ENCODE measurements at regions not wholly inside any gene's neighbourhood (a gene's known extent, or its start where the extent isn't known, plus 50 kb on each side); places are given as distances from the start of the nearest gene placed in this dataset.

GRCh38 chr1:115458426-115459114 lies 120.5 kb upstream of the NGF start:
- no peak overlapping the region for H3K4me3 ChIP-seq
- H3K27me3 ChIP-seq = no peaks in the 10 kb centered on the region
- Mint-ChIP-seq H3K4me3 (no peak overlapping the region), H3K36me3 (no peaks in the 10 kb centered on the region), H3K9me3 (no peaks in the 10 kb centered on the region), H3K4me1 (peaks cover 11% of the 10 kb centered on the region), H3K27ac (no peak overlapping the region), H3K27me3 (ENCODE audit: insufficient read depth, low read depth) (no peaks in the 10 kb centered on the region)
- H3K4me1 ChIP-seq = no peaks in the 10 kb centered on the region
- no peaks in the 10 kb centered on the region for H3F3A ChIP-seq (ENCODE audit: low read depth)
- no peaks in the 10 kb centered on the region for H3K79me2 ChIP-seq (ENCODE audit: low read depth)
- H3K27ac ChIP-seq = no peak overlapping the region
- no peak for TF ChIP-seq EZH2phosphoT487 (IDR thresholded peaks at IDR 0.05)
- no peak for TF ChIP-seq EZH2 (IDR thresholded peaks at IDR 0.05)
- TF ChIP-seq, protein P1, sequence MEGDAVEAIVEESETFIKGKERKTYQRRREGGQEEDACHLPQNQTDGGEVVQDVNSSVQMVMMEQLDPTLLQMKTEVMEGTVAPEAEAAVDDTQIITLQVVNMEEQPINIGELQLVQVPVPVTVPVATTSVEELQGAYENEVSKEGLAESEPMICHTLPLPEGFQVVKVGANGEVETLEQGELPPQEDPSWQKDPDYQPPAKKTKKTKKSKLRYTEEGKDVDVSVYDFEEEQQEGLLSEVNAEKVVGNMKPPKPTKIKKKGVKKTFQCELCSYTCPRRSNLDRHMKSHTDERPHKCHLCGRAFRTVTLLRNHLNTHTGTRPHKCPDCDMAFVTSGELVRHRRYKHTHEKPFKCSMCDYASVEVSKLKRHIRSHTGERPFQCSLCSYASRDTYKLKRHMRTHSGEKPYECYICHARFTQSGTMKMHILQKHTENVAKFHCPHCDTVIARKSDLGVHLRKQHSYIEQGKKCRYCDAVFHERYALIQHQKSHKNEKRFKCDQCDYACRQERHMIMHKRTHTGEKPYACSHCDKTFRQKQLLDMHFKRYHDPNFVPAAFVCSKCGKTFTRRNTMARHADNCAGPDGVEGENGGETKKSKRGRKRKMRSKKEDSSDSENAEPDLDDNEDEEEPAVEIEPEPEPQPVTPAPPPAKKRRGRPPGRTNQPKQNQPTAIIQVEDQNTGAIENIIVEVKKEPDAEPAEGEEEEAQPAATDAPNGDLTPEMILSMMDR (IDR thresholded peaks at IDR 0.05) = no peak
- H3K9ac ChIP-seq = no peak overlapping the region
- no peaks in the 10 kb centered on the region for H3K9me3 ChIP-seq (ENCODE audit: low read depth)
- no peaks in the 10 kb centered on the region for H3K36me3 ChIP-seq
- no peaks in the 10 kb centered on the region for H4K20me1 ChIP-seq (ENCODE audit: low read depth)
- no peak for DNase-seq (ENCODE audit: low spot score)
- H3K4me2 ChIP-seq = no peak overlapping the region
- H2AFZ ChIP-seq (replicated peaks) = no peak overlapping the region

- Histone ChIP-seq H3K4me3 (no peak overlapping the region), H4K20me1 (ENCODE audit: low read depth) (no peaks in the 10 kb centered on the region), H3K27ac (no peak overlapping the region), H3K79me2 (ENCODE audit: low read depth) (no peaks in the 10 kb centered on the region), H3K9ac (no peak overlapping the region), H3K36me3 (no peaks in the 10 kb centered on the region), H3F3A (ENCODE audit: low read depth) (no peaks in the 10 kb centered on the region), H3K4me1 (no peaks in the 10 kb centered on the region), H3K4me2 (no peak overlapping the region), H3K9me3 (ENCODE audit: low read depth) (no peaks in the 10 kb centered on the region), H2AFZ (replicated peaks) (no peak overlapping the region), H3K27me3 (no peaks in the 10 kb centered on the region)
- no peak for DNase-seq (ENCODE audit: low spot score)
- no peak overlapping the region for H3K4me3 Mint-ChIP-seq
- peaks cover 11% of the 10 kb centered on the region for H3K4me1 Mint-ChIP-seq
- H3K27me3 Mint-ChIP-seq (ENCODE audit: insufficient read depth, low read depth) = no peaks in the 10 kb centered on the region
- no peak for TF ChIP-seq EZH2 (IDR thresholded peaks at IDR 0.05)
- no peak for TF ChIP-seq EZH2phosphoT487 (IDR thresholded peaks at IDR 0.05)
- TF ChIP-seq, protein P1 (IDR thresholded peaks at IDR 0.05) = no peak
- H3K27ac Mint-ChIP-seq = no peak overlapping the region
- no peaks in the 10 kb centered on the region for H3K9me3 Mint-ChIP-seq
- H3K36me3 Mint-ChIP-seq = no peaks in the 10 kb centered on the region
Observed at GRCh38 chr1:115457289-115457688, 119.2 kb upstream of the NGF start.

GRCh38 chr1:115456441-115456961 lies 118.5 kb upstream of the NGF start:
- H3K4me3 ChIP-seq = no peak overlapping the region
- Mint-ChIP-seq H3K27me3 (ENCODE audit: insufficient read depth, low read depth) (no peaks in the 10 kb centered on the region), H3K36me3 (no peaks in the 10 kb centered on the region), H3K4me3 (no peak overlapping the region), H3K27ac (no peak overlapping the region), H3K4me1 (peaks cover 11% of the 10 kb centered on the region), H3K9me3 (no peaks in the 10 kb centered on the region)
- H2AFZ ChIP-seq (replicated peaks) = no peak overlapping the region
- no peak overlapping the region for H3K9ac ChIP-seq
- DNase-seq (ENCODE audit: low spot score) = no peak
- no peaks in the 10 kb centered on the region for H3K9me3 ChIP-seq (ENCODE audit: low read depth)
- no peaks in the 10 kb centered on the region for H4K20me1 ChIP-seq (ENCODE audit: low read depth)
- H3K4me2 ChIP-seq = no peak overlapping the region
- no peaks in the 10 kb centered on the region for H3K36me3 ChIP-seq
- no peak overlapping the region for H3K27ac ChIP-seq
- H3K27me3 ChIP-seq = no peaks in the 10 kb centered on the region
- H3F3A ChIP-seq (ENCODE audit: low read depth) = no peaks in the 10 kb centered on the region
- no peaks in the 10 kb centered on the region for H3K4me1 ChIP-seq
- TF ChIP-seq, protein P1 (IDR thresholded peaks at IDR 0.05) = no peak
- TF ChIP-seq EZH2phosphoT487 (IDR thresholded peaks at IDR 0.05) = no peak
- TF ChIP-seq EZH2 (IDR thresholded peaks at IDR 0.05) = no peak
- H3K79me2 ChIP-seq (ENCODE audit: low read depth) = no peaks in the 10 kb centered on the region
